Retina (tissue), 1 donor: ENCODE measurements at regions not wholly inside any gene's neighbourhood (a gene's known extent, or its start where the extent isn't known, plus 50 kb on each side); places are given as distances from the start of the nearest gene placed in this dataset.

Experiments
- DNase-seq: peaks from one replicate; pipeline ENCODE4 v3.0.0-alpha.2; 2016

DNA sequence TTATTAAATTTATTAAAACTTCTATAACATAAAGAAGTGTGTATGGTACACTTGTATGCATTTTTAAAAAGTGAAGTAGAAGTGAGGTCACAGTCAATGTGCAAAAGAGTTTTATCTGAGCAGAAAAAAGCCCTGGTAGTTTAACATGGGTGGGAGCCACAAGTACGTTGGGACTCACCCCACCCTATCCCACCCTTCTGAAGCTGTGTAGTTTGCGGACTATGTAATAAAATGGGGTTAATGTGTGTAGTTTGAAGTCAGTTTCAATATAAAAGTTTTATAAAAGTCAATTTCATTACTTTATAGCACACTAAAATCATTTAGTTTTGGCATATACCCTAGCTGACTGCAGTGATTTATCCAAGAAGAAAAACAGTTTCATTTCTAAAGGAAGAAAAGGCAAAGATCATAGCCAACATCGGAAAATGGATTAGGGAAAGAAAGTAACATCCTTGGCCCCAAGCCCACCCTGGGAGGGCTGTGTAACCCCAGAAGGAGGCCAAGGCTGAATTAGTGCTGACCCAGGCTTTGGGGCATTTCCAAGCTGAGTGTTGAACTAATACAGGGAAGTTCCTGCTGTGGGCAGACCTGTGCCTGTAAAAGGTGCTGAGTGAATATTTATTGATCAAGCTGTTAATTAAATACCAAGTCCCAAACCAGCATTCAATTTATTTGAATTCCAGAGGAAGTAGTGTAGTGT lies 398.6 kb upstream of the ADAMTSL1 start:
- no peak for DNase-seq

GRCh38 chr9:18077941-18078678 lies 395.8 kb upstream of the ADAMTSL1 start:
- DNase-seq = no peak

GRCh38 chr9:18092138-18092537 lies 381.8 kb upstream of the ADAMTSL1 start:
- no peak for DNase-seq

GRCh38 chr9:18106006-18106560 lies 367.9 kb upstream of the ADAMTSL1 start:
- DNase-seq = no peak

GRCh38 chr9:18109675-18110074 lies 364.3 kb upstream of the ADAMTSL1 start:
- DNase-seq = no peak

GRCh38 chr9:18111146-18111545 lies 362.8 kb upstream of the ADAMTSL1 start:
- DNase-seq = no peak

- no peak for DNase-seq
Measured at GRCh38 chr9:18114559-18115475, 359.1 kb upstream of the ADAMTSL1 start.

DNA sequence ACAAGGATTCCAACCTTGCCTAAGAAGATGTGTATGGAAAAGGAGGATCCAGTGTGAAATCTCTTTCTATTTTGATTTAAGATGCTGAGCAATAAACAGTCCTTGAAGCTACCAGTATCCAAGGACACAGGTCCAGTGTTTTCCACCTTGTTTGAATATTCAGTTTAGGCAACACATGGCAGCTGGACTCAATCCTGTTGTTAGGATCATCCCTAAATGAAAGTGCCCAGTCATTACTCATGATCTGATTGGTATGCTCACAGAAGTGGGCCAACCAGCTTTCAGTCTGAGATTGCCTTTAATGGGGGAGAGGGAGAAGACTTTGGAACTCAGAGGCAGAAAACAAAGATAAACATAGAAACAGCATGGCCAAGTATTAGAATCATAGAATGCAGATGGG lies 355.7 kb upstream of the ADAMTSL1 start:
- no peak for DNase-seq

GRCh38 chr9:18122171-18122570 lies 351.8 kb upstream of the ADAMTSL1 start:
- no peak for DNase-seq

DNA sequence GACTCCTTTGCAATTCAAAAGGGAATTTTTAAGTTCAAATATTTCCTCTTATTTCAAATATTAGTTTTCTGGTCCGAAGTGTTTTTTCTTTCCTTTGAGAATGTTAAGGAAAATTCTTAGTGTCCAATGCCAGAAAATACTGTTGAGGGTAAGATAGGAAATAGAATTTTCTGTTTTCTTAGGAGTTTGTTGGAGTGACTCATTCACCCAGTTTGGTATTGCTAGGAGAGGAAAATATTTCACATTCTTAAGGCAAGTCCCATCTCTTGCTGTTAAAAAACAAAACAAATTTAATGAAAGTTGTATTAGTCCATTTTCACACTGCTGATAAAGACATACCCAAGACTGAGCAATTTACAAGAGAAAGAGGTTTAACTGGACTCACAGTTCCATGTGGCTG lies 349.2 kb upstream of the ADAMTSL1 start:
- DNase-seq = no peak

DNA sequence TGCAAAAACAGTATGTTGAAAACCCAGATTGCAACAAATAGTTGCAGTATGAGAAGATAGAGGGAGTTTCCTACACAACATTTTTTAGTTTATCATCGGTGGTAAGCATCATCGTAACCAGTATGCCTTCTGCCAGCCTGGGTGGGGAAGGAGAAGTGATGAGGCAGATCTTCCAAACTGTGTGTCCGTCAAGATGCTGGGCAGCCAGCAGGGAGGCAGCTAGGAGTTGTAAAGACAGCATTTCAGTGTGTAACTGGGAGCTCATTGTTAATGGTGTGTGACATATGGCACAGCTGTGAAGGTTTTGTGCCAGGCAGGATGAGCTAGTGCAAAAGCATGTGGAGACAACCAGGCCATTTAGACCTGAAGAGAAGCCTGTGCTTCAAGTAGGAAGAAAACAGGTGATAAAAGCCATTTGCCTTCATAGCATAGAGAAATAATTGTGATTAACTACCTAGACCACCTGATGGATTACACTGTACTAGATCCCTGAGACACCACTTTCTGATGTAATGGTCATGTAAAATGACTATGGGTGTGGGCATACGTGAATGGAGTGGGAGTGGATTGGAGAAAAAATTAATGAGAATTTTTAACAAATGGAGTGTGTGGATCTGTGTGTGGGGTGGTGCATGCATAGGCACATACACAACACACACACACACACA lies 347.0 kb upstream of the ADAMTSL1 start:
- no peak for DNase-seq

DNA sequence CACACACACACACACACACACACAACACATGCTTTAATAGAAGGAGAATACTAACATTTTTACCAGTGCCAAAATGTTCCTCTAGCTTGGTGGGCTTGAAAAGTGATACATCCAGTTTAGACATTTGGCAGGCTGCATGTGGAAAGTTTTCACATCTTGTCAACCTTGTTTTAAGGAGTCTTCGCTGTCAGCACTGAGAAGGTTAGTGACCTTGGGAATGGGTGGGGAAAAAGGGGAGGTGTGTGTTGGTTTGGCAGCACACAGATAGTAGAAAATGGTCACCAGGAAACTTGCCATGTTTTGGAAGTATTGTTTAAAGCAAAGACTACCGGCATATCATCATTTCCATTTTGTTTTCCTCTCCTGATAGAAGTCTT lies 346.5 kb upstream of the ADAMTSL1 start:
- no peak for DNase-seq

GRCh38 chr9:18129809-18130334 lies 344.1 kb upstream of the ADAMTSL1 start:
- peak; percentile 18 for DNase-seq

DNA sequence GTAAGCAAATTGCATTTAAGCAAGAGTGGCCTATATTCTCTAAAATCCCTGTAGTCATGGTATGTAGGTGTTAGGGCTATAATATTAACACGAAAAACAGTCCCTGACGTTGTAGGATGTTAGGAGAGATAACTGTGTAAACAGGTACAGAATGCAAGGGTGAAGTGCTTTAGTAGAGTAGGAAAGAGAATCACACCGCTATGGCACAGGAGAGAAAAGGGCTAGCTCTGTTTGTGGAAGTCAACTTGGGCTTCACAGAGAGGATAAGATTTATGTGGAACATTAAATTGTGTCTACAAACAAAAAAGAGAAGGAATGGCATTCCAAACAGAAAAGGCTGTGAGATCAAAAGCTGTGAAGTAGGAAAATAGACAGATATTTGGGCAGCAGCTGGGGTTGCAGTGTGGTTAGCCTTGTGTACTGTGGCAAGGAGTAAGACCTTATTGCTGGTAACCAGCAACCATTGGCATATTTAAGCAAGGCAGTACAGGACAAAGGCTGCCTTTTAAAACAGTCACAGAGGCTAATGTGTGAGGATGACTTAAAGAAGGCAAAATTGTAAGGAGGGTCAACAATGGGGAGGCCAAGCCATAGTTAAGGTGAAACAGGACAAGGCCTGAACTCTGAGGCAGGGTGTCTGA lies 337.5 kb upstream of the ADAMTSL1 start:
- DNase-seq = no peak

GRCh38 chr9:18137815-18138214 lies 336.1 kb upstream of the ADAMTSL1 start:
- no peak for DNase-seq

GRCh38 chr9:18138656-18139055 lies 335.3 kb upstream of the ADAMTSL1 start:
- no peak for DNase-seq

- DNase-seq = no peak
Measured at GRCh38 chr9:18141681-18142080, 332.3 kb upstream of the ADAMTSL1 start.

- peak; percentile 82 for DNase-seq
Measured at GRCh38 chr9:18143073-18143745, 330.7 kb upstream of the ADAMTSL1 start.

GRCh38 chr9:18146329-18146728 lies 327.6 kb upstream of the ADAMTSL1 start:
- DNase-seq = no peak

DNA sequence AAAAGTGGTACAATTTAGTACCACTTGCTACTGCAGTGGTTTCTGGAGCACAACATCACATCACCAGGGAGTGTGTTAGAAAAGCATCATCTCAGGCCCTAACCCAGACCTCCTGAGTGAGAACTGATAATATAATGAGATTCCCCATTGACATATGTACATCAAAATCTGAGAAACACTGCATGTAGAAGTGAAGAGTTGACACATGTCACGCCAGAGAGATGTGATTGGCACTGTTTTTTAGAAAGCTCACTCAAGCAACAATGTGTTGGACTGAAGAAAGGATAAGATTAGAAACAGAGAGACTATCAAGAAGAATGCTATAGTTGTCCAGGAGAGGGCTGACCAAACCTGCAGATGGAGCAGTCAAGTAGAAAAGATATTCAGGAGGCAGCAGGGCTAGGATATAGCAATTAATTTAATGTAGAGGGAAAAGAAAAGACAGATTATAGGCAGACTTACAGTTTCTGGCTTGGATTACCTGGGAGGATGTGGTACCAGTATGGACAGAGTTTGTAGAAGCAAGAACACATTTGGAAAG lies 324.4 kb upstream of the ADAMTSL1 start:
- no peak for DNase-seq

- DNase-seq = no peak
Measured at GRCh38 chr9:18154661-18155060, 319.3 kb upstream of the ADAMTSL1 start.
